NCI-H1048 (cell line): ENCODE measurements at regions not wholly inside any gene's neighbourhood (a gene's known extent, or its start where the extent isn't known, plus 50 kb on each side); places are given as distances from the start of the nearest gene placed in this dataset.

ENCODE experiments used
- DNase-seq: peaks from one replicate; lab custom pipeline; 2025; lab: John Stamatoyannopoulos, UW

DNA sequence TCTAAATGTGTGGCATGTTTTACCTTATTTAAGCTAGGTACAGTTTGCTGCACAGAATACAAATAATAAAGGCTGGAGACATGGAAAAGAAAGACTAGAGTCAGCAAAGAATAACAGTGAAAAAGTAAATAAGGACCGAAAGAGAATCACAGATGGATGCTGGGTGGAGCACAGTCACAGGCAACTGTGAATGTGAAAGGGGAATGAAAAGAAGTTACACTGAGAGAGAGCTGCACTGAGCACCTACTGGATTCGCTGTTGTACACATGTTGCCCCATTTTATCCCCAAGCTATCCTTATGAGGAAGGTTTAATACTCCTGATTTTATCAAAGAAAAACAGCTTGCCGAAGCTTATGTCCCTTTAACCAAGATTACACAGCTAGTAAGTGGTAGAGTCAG is 165.4 kb upstream of the RGMB start:
- DNase-seq, result no peak

- no peak for DNase-seq
Measured at GRCh38 chr5:98614341-98614740, 159.1 kb upstream of the RGMB start.

DNA sequence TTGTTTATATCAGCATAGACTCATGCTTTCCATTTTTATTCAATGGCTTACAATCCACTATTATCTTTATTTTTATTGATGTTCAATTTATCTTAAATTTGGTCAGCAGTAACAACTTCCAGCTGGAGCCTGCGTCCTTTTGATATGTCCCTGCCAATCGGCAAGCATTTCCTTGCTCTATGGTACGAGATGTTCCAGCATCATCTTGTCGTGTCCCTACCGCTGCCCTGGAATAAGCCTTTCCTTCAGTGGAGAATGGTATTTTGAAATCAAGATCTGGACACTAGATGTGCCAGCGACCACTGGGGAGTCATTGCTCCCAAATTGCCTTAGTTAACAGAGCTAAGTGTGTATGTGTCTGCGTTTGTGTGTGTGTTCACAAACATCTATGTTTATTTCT is 151.6 kb upstream of the RGMB start:
- no peak for DNase-seq

- no peak for DNase-seq
Measured at GRCh38 chr5:98624145-98624880, 149.2 kb upstream of the RGMB start.

DNA sequence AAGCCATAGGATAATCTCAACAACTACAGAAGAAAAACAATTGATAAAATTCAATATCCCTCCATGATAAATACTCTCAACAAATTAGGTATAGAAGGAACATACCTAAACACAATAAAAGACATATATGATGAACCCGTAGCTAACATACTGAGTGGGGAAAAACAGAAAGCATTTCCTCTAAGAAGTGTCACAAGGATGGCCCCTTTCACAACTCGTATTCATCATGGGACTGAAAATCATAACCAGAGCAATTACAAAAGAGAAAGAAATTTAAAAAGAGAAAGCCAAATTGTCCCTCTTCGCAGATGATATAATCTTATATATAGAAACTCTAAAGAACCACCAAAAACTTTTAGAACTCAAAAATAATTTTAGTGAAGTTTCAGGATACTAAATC is 146.3 kb upstream of the RGMB start:
- no peak for DNase-seq

DNA sequence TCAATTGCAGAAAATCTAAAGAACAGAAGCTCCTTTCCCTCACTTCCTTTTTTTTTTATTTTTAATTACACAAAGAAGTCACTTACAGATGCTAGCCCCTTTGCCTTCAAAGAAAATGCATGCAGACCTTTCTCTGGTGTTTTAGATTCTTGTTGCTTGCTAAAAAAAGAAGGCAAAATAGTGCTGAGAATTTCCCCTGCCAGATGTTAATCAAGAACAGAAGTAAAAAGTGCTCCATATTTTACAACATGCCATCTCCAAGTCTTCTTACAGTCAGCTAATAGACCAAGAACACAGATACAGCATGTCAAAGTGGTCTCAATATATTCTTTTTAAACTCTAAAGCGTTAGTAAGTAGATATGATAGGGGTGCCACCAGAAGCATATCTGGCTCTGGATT is 142.8 kb upstream of the RGMB start:
- no peak for DNase-seq

- no peak for DNase-seq
Measured at GRCh38 chr5:98631311-98632054, 142.0 kb upstream of the RGMB start.

GRCh38 chr5:98635656-98636055 is 137.8 kb upstream of the RGMB start:
- DNase-seq, result no peak

GRCh38 chr5:98637116-98637515 is 136.3 kb upstream of the RGMB start:
- DNase-seq, result no peak

DNA sequence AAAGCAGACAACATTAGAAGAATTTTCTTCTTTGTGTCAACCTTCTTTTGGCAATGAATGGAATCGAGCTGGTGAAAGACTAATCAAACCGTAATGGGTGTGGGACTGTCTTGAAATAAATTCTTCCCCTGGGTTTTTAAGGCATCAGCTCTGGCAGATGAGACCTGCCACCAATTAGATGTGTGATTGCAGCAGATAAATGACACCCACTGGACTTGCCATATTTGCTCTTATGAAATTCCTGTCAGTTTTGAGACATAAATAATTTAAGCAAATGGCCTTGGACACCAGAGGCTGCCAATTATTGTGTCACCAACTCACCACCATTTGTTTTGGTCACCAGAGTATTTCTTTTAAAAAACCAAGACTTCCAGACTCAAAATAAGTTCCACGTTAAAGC is 135.9 kb upstream of the RGMB start:
- DNase-seq, result no peak

DNA sequence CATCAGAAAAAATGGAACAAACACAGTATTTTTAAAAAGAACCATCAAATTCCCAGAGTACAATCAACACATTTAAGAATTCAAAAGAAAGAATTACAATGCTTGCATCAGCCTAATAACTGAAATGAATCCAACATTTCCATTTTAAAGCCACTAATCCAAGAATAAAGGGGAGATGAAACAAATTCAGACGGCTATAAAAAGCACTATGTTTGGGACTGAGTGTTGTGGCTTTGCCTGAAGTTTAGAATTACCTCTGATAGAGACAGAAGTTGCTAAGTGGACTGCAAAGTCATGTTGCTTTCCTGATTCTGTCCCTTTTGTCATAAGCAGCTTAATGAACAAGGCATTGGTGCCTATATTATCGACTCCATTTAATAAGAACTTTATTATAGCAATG is 135.4 kb upstream of the RGMB start:
- no peak for DNase-seq

GRCh38 chr5:98638701-98639100 is 134.8 kb upstream of the RGMB start:
- DNase-seq, result no peak

GRCh38 chr5:98639274-98639673 is 134.2 kb upstream of the RGMB start:
- DNase-seq, result no peak

DNA sequence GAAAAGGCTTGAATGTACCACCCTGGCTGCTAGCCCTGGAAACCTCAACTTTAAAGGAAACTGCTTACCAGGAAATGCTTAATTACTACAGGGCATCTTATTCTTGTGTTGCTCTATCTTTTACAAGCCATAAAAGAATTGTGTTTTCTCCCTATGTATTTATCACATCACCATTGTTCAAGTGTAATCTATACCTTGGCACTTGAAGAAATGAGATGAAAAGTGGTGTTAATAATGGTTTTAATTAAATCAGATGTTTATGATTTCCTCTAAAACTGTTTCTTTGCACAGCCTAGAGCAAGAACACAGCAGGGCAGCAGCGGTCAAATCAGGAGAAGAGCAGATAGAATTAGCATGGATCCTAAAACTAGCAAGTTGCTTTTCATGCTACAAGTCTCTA is 131.8 kb upstream of the RGMB start:
- no peak for DNase-seq

- no peak for DNase-seq
Measured at GRCh38 chr5:98643569-98643968, 129.9 kb upstream of the RGMB start.

DNA sequence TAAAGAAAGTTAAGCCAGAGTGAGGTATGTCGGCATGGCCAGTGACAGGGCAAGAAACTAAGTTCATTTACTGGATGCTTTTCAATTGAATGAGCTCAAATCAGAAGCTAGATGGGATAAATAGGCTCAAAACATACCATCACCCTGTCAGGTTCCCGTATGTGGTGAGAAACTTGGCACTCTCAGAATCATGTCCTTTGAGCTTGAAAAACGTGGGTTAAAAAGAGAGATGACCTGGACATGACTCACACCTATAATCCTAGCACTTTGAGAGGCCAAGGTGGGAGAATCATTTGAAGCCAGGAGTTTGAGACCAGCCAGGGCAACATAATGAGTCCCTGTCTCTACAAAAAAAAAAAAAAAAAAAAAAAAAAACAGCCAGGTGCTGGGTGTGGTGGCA is 121.7 kb upstream of the RGMB start:
- no peak for DNase-seq

DNA sequence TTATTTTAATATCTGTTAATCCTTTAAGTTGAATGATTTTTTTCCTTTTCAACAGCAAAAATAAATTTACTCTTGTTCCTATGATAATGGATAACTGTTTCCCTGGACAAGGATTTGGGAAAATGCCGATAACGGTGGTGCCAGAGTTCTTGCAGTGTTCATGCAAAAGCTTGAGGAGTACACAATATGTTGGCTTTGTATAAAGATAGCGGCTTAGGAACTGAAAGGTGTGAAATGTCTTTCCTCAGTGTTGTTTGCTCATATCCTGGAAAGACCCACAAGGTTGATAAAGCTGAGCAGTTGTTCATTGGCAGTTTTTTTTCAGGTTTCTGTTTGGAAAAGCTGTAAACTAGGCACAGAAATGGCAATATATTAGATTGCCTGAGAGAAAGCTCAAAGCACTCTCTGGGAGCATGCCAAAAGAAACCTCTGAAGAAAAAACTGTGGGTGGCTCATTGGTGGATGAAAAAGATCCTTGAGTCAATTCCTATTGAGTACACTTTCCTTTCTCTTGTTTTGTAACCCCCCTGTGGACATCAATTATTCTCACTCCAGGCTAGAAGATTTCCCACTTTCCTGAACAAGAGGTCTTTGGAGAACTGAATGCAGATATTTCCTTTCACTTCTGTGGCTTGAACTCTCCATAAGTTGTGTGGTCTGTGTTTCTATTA is 117.2 kb upstream of the RGMB start:
- DNase-seq, result no peak

- DNase-seq, result no peak
Measured at GRCh38 chr5:98656796-98657195, 116.7 kb upstream of the RGMB start.

GRCh38 chr5:98657559-98657958 is 115.9 kb upstream of the RGMB start:
- no peak for DNase-seq

DNA sequence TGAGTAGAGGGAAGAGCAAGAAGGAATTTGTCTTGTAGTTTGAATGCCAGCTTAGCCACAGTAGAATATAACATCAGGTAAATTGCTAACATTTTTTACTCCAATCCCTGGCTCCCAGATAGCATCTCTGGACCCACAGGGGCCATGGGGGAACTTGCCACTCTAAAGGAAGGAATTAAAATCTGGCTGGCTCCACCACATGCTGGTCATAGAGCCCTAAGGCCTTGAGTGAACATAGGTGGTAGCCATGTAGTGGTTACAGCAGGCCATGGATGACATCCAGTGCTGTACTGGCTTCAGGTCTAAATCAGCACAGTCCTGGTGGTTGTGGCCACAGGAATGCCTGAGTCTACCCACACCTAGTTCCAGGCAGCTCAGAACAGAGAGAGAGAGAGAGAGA is 109.9 kb upstream of the RGMB start:
- no peak for DNase-seq

GRCh38 chr5:98664736-98665135 is 108.7 kb upstream of the RGMB start:
- DNase-seq, result no peak

DNA sequence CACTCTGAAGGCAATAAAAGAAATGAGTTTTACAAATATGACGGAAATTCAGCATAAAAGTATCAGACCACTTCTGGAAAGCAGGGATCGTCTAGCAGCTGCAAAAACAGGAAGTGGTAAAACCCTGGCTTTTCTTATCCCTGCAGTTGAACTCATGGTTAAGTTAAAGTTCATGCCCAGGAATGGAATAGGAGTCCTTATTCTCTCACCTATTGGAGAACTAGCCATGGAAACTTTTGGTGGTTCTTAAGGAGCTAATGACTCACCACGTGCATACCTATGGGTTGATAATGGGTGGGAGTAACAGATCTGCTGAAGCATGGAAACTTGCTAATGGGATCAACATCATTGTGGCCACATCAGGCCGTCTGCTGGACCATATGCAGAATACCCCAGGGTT is 93.5 kb upstream of the RGMB start:
- no peak for DNase-seq

DNA sequence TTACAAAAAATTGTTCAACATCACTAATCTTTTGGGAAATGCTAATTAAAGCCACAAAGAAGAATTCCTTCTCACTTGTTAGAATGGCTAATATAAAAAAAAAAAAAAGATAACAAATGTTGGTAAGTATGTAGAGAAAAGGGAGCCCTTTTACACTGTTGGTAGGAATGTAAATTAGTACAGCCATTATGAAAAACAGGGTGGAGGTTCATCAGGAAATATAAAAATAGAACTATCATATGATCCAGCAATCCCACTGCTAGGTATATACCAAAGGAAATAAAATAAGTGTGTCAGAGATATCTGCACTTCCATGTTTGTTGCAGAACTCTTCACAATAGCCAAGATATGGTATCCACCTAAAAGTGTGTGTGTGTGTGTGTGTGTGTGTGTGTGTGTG is 83.5 kb upstream of the RGMB start:
- DNase-seq, result no peak
